ENCODE measurements at regions not wholly inside any gene's neighbourhood (a gene's known extent, or its start where the extent isn't known, plus 50 kb on each side); places are given as distances from the start of the nearest gene placed in this dataset.

DNA sequence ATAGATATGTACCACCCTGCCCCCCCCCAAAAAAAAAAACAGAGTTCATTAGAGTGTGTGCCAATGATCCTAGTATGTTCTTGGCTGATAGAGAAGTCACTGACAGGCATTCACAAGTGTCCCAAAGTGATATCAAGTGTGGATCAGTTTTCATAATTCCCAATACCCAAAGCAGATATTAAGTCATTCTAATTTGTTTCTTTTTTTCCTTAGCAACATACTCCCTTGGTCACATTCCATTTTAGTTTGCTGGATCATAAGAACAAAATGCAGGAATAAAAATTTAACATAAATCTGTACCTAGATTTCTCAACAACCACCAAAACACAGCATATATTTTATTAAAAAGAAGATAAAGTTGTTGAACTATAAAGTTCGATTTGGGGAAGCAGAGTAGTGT, 129.8 kb upstream of the PALMD start:
- TF ChIP-seq, protein P1, sequence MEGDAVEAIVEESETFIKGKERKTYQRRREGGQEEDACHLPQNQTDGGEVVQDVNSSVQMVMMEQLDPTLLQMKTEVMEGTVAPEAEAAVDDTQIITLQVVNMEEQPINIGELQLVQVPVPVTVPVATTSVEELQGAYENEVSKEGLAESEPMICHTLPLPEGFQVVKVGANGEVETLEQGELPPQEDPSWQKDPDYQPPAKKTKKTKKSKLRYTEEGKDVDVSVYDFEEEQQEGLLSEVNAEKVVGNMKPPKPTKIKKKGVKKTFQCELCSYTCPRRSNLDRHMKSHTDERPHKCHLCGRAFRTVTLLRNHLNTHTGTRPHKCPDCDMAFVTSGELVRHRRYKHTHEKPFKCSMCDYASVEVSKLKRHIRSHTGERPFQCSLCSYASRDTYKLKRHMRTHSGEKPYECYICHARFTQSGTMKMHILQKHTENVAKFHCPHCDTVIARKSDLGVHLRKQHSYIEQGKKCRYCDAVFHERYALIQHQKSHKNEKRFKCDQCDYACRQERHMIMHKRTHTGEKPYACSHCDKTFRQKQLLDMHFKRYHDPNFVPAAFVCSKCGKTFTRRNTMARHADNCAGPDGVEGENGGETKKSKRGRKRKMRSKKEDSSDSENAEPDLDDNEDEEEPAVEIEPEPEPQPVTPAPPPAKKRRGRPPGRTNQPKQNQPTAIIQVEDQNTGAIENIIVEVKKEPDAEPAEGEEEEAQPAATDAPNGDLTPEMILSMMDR (IDR thresholded peaks at IDR 0.05) = no peak
- TF ChIP-seq POLR2A (IDR thresholded peaks at IDR 0.05) (no peak), POLR2AphosphoS5 (IDR thresholded peaks at IDR 0.05) (no peak)

All from suprapubic skin (tissue), 4 donors.